Progenitor cell of endocrine pancreas (in vitro differentiated cells): ENCODE measurements at regions not wholly inside any gene's neighbourhood (a gene's known extent, or its start where the extent isn't known, plus 50 kb on each side); places are given as distances from the start of the nearest gene placed in this dataset.
"Not testable (repeated sequence)": the region's sequence is repeated elsewhere in the genome, so short reads cannot be mapped to it uniquely, and the experiment has no call there.

Experiments used
- DNase-seq: peaks from one replicate; pipeline ENCODE4 v3.0.0; 2021; ENCODE audit warnings: low spot score; ENCODE audit not compliant: unreplicated experiment
- H3K27ac Mint-ChIP-seq: 2 replicates; pipeline ENCODE4 v1.8.0; 2021; ENCODE audit warnings: mild to moderate bottlenecking, moderate library complexity, mixed read lengths
- H3K27me3 Mint-ChIP-seq: 2 replicates; pipeline ENCODE4 v1.8.0; 2021; ENCODE audit warnings: mixed read lengths
- H3K36me3 Mint-ChIP-seq: 2 replicates; pipeline ENCODE4 v1.8.0; 2022; ENCODE audit warnings: mixed read lengths; ENCODE audit not compliant: insufficient read depth
- H3K4me1 Mint-ChIP-seq: 2 replicates; pipeline ENCODE4 v1.8.0; 2021; ENCODE audit warnings: low read depth, mixed read lengths
- H3K4me3 Mint-ChIP-seq: 2 replicates; pipeline ENCODE4 v1.8.0; 2021; ENCODE audit warnings: low read depth, mild to moderate bottlenecking, moderate library complexity, mixed read lengths
- H3K9me3 Mint-ChIP-seq: 2 replicates; pipeline ENCODE4 v1.8.0; 2021; ENCODE audit warnings: low read depth, mixed read lengths
- CTCF ChIP-seq: fragments of 200-600 bp; sonication (generic); IDR thresholded peaks from one replicate; pipeline ENCODE4 v1.5.0; 2021; ENCODE audit warnings: antibody characterized with exemption, mild to moderate bottlenecking; ENCODE audit not compliant: unreplicated experiment

- not testable (repeated sequence) for H3K27me3 Mint-ChIP-seq, DNase-seq, H3K27ac Mint-ChIP-seq, H3K4me3 Mint-ChIP-seq
- Mint-ChIP-seq H3K4me1 (peaks cover 32% of the 10 kb centered on the region), H3K9me3 (peaks cover 14% of the 10 kb centered on the region), H3K36me3 (peaks cover 12% of the 10 kb centered on the region)
Measured at GRCh38 chr7:6999067-6999666, 173.1 kb upstream of the CCZ1B start.

GRCh38 chr7:7002418-7003062 is 176.5 kb upstream of the CCZ1B start:
- peaks cover 31% of the 10 kb centered on the region for H3K4me1 Mint-ChIP-seq
- H3K36me3 Mint-ChIP-seq: peaks cover 11% of the 10 kb centered on the region
- no peaks in the 10 kb centered on the region for H3K27me3 Mint-ChIP-seq
- H3K4me3 Mint-ChIP-seq: no peak overlapping the region
- DNase-seq: no peak
- H3K27ac Mint-ChIP-seq: no peak overlapping the region
- TF ChIP-seq CTCF: no peak
- H3K9me3 Mint-ChIP-seq: peaks cover 14% of the 10 kb centered on the region

- Mint-ChIP-seq H3K27ac (no peak overlapping the region), H3K9me3 (peaks cover 16% of the 10 kb centered on the region), H3K4me1 (peaks cover 31% of the 10 kb centered on the region), H3K36me3 (peaks cover 5% of the 10 kb centered on the region), H3K4me3 (no peak overlapping the region), H3K27me3 (no peaks in the 10 kb centered on the region)
- no peak for TF ChIP-seq CTCF
- no peak for DNase-seq
Measured at GRCh38 chr7:7005303-7005702, 177.0 kb upstream of the C1GALT1 start.

DNA sequence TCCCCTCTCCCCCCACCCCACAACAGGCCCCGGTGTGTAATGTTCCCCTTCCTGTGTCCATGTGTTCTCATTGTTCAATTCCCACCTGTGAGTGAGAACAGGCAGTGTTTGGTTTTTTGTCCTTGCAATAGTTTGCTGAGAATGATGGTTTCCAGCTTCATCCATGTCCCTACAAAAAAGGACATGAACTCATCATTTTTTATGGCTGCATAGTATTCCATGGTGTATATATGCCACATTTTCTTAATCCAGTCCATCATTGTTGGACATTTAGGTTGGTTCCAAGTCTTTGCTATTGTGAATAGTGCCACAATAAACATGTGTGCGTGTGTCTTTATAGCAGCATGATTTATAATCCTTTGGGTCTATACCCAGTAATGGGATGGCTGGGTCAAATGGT is 176.4 kb upstream of the C1GALT1 start:
- H3K27ac Mint-ChIP-seq, H3K4me3 Mint-ChIP-seq, H3K36me3 Mint-ChIP-seq, H3K27me3 Mint-ChIP-seq, DNase-seq: not testable (repeated sequence)
- H3K4me1 Mint-ChIP-seq: peaks cover 30% of the 10 kb centered on the region
- H3K9me3 Mint-ChIP-seq: peaks cover 18% of the 10 kb centered on the region

- not testable (repeated sequence) for H3K4me3 Mint-ChIP-seq, H3K27me3 Mint-ChIP-seq, H3K27ac Mint-ChIP-seq, H3K36me3 Mint-ChIP-seq, DNase-seq
- Mint-ChIP-seq H3K4me1 (peaks cover 14% of the 10 kb centered on the region), H3K9me3 (peaks cover 13% of the 10 kb centered on the region)
Measured at GRCh38 chr7:7011241-7011640, 171.1 kb upstream of the C1GALT1 start.

DNA sequence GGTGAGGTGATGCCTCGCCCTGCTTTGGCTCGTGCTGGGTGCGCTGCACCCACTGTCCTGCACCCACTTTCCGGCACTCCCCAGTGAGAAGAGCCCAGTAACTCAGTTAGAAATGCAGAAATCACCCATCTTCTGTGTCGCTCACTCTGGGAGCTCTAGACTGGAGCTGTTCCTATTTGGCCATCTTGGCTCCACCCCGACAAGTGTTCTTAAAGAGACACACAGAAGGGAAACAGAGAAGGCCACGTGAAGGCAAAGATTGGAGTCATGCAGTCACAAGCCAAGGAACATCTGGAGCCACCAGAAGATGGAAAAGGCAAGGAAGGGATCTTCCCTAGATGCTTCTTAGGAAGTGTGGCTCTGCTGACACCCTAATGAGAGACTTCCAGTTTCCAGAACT is 170.6 kb upstream of the C1GALT1 start:
- Mint-ChIP-seq H3K4me1 (peaks cover 14% of the 10 kb centered on the region), H3K9me3 (peaks cover 13% of the 10 kb centered on the region)
- not testable (repeated sequence) for H3K36me3 Mint-ChIP-seq, H3K4me3 Mint-ChIP-seq, H3K27me3 Mint-ChIP-seq, DNase-seq, H3K27ac Mint-ChIP-seq

DNA sequence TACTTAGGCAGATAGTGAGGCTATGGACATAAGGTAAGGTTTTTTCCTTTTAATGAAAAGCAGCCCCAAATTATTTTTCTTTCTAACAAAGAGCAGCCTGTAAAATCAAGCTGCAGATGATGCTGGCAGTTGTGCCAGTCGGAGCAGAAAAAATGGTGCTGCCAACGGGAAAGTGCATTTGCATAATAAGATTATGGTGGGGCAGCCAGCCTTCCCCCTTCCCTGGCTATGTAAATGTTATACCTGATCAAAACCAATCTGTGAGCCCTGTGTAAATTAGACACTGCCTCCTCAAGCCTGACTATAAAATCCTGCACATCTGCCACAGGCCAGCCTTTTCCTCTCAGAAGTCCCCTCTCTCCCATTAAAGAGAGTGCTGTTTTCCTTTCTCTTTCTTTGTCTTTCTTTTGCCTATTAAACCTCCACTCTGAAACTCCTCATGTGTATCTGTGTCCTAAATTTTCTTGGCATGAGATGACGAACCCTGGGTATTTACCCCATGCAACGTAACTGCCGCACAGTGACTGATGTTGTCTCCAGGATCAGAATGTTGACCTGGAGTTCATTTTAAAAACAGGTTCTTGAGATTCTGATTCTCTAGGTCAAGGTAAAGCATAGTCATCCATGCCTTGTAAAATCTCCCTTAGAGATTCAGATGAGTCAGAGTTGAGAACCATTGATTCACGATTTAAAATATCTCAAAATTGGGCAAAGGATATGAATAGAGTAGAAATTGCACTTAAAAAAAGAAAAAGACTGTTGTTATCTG is 167.3 kb upstream of the C1GALT1 start:
- Mint-ChIP-seq H3K4me3 (no peak overlapping the region), H3K9me3 (peaks cover 6% of the 10 kb centered on the region), H3K4me1 (peaks cover 14% of the 10 kb centered on the region), H3K36me3 (peaks cover 2% of the 10 kb centered on the region), H3K27me3 (no peaks in the 10 kb centered on the region), H3K27ac (no peak overlapping the region)
- no peak for TF ChIP-seq CTCF
- no peak for DNase-seq
